Transverse colon (tissue), 4 donors: ENCODE measurements at regions not wholly inside any gene's neighbourhood (a gene's known extent, or its start where the extent isn't known, plus 50 kb on each side); places are given as distances from the start of the nearest gene placed in this dataset.

Source experiments
- DNase-seq: peaks from one replicate; pipeline ENCODE4 v3.0.0-alpha.2; 2019
- H3K27ac ChIP-seq, 4 donors: fragments of 200-600 bp; sonication (generic); 2 replicates each; pipeline ENCODE4 v1.5.1; 2016 to 2018; ENCODE audit warnings: inconsistent platforms in 4 of 4
- H3K27me3 ChIP-seq: fragments of 200-600 bp; sonication (generic); 2 replicates; pipeline ENCODE4 v1.5.1; 2017; ENCODE audit warnings: inconsistent platforms
- H3K36me3 ChIP-seq, 4 donors: fragments of 200-600 bp; sonication (generic); 2 replicates each; pipeline ENCODE4 v1.5.1; 2017 to 2019; ENCODE audit warnings: inconsistent platforms in 4 of 4
- H3K4me1 ChIP-seq, 4 donors: fragments of 200-600 bp; sonication (generic); 2 replicates each; pipeline ENCODE4 v1.5.1; 2017 to 2020; ENCODE audit warnings: inconsistent platforms in 4 of 4
- H3K4me3 ChIP-seq, 4 donors: fragments of 200-600 bp; sonication (generic); 1 replicate in 1 of 4; 2 replicates in 3 of 4; pipeline versions ENCODE4 v1.5.1 to v1.6.1; 2017 to 2019; ENCODE audit warnings: inconsistent platforms in 4 of 4
- H3K9me3 ChIP-seq, 2 donors: fragments of 200-600 bp; sonication (generic); 2 replicates each; pipeline ENCODE4 v1.5.1; 2017 to 2019; ENCODE audit warnings: inconsistent platforms in 2 of 2
- EP300 ChIP-seq: sonication (generic); formaldehyde crosslinking; IDR thresholded peaks from one replicate; pipeline ENCODE4 v1.6.1; 2017; ENCODE audit warnings: antibody characterized with exemption, low read depth
- POLR2A ChIP-seq: fragments of 450-650 bp; IDR thresholded peaks from one replicate; pipeline ENCODE4 v1.6.1; 2016; ENCODE audit warnings: antibody characterized with exemption, mild to moderate bottlenecking, moderate library complexity
- POLR2AphosphoS5 ChIP-seq, 3 donors: sonication (generic); formaldehyde crosslinking; IDR thresholded peaks; one replicate each; pipeline ENCODE4 v1.6.1; 2016; ENCODE audit warnings: antibody characterized with exemption in 3 of 3
- whole genome bisulfite sequencing, 2 donors: methylation state at CpG; one replicate each; pipeline ENCODE4 v1.1.5; 2018; ENCODE audit warnings: low coverage in 1 of 2; 5-methylcytosine and 5-hydroxymethylcytosine counted together
- in situ Hi-C, 4 donors: fragments of 200-750 bp; cut with MboI; loops; one replicate each; pipeline versions ENCODE4 v1.15.0 to v1.15.1; 2017; ENCODE audit warnings: low sequenced_read_pairs in 3 of 4, low pct_ligation_motif_present in 1 of 4, low pct_unique_long_range_greater_than_20kb in 1 of 4
- intact Hi-C: fragments of 100-400 bp; cut with DNase I; formaldehyde crosslinking; loops from one replicate; pipeline ENCODE4 v1.15.1; 2023; ENCODE audit warnings: low total_unique reads
- TF ChIP-seq, protein P1 (sequence below), 5 experiments: fragments of 200-600 bp in 3 of 5; fragments of 450-650 bp in 2 of 5; sonication (generic) in 3 of 5; IDR thresholded peaks; 1 replicate in 2 of 5; 2 replicates in 3 of 5; pipeline ENCODE4 v1.5.1; 2016 to 2017; ENCODE audit warnings: antibody characterized with exemption in 5 of 5, inconsistent platforms in 3 of 5, mild to moderate bottlenecking in 2 of 5, moderate library complexity in 1 of 5

DNA sequence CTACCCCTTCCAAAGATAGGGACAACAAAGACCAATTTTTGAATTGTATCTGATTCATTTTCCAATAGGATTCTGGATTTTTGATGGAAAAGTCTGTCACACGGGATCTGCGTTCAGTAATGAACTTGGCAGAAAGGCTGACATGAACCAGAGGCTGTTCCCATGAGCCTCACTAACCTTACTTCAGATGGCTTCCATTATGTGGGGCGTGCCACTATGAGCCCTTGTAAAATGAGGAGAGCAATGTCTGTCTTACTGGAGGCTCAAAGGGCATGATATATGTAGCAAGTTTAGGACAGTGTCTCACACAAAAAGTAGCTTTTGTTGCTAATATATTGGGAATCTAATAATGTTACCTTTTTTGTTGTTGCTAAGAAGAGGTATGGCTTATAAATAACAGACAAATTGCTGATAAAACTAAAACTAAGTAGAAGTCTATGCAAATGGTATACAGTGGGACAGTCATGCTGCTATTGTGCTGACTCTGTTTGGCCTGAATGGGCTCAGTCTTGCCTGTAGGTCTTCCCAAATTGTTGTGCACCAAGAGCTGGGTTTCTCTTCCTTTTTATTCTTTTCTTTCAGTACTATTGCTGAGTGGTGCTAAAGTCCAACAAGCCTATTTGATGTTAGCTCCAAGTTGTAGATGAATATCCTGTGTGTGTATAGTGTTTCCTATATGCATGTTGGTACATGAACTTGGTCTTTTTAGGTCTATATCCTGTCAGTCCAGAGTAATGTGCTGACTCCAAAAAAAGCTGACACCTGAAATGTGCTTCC, 132.1 kb downstream of the SPRY1 start:
- Histone ChIP-seq H3K4me3 (no peak overlapping the region), H3K27ac (peak overlapping the region in 1 of 4 donors; percentile 39), H3K4me1 (peaks cover 0 to 13% (median 4%) of the 10 kb centered on the region in 4 donors), H3K27me3 (no peaks in the 10 kb centered on the region), H3K9me3 (no peaks in the 10 kb centered on the region), H3K36me3 (no peaks in the 10 kb centered on the region)
- peak; percentile 33 for DNase-seq
- WGBS, 2 donors: 75% methylated on average over 3 of the region's 3 CpGs; no CpG with 5 or more reads in 1 of the 2 donors
- in situ Hi-C loops: no loop called here
- intact Hi-C loops: no loop called here
- no peak for TF ChIP-seq EP300
- TF ChIP-seq, protein P1, sequence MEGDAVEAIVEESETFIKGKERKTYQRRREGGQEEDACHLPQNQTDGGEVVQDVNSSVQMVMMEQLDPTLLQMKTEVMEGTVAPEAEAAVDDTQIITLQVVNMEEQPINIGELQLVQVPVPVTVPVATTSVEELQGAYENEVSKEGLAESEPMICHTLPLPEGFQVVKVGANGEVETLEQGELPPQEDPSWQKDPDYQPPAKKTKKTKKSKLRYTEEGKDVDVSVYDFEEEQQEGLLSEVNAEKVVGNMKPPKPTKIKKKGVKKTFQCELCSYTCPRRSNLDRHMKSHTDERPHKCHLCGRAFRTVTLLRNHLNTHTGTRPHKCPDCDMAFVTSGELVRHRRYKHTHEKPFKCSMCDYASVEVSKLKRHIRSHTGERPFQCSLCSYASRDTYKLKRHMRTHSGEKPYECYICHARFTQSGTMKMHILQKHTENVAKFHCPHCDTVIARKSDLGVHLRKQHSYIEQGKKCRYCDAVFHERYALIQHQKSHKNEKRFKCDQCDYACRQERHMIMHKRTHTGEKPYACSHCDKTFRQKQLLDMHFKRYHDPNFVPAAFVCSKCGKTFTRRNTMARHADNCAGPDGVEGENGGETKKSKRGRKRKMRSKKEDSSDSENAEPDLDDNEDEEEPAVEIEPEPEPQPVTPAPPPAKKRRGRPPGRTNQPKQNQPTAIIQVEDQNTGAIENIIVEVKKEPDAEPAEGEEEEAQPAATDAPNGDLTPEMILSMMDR (IDR thresholded peaks at IDR 0.05): no peak
- no peak for TF ChIP-seq POLR2AphosphoS5 (IDR thresholded peaks at IDR 0.05)
- TF ChIP-seq POLR2A: no peak

DNA sequence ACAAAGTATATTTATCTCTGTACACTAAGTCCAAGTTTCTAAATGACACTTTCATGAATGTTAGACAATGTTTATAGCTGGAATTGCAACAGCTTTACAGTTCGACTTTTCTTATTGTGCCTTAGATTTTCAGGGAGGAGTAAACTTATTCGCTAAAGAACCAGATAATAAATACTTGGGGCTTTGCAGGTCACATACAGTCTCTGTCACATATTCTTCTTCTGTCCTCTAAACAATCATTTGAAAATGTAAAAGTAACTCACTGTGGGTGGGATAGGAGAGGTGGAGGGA, 132.6 kb downstream of the SPRY1 start:
- H3K4me1 ChIP-seq: peaks cover 0 to 13% (median 4%) of the 10 kb centered on the region in 4 donors
- no peaks in the 10 kb centered on the region for H3K9me3 ChIP-seq
- H3K36me3 ChIP-seq: no peaks in the 10 kb centered on the region
- no peak for DNase-seq
- TF ChIP-seq EP300 (no peak), POLR2AphosphoS5 (IDR thresholded peaks at IDR 0.05) (no peak), POLR2A (no peak)
- TF ChIP-seq, protein P1 (IDR thresholded peaks at IDR 0.05): no peak
- no peaks in the 10 kb centered on the region for H3K27me3 ChIP-seq
- H3K27ac ChIP-seq: peak overlapping the region in 2 of 4 donors; percentile 10 to 39
- in situ Hi-C loops (no loop called here), intact Hi-C loops (no loop called here)
- H3K4me3 ChIP-seq: no peak overlapping the region
- WGBS, 2 donors: 47 to 65% methylated on average over 2 of the region's 2 CpGs

DNA sequence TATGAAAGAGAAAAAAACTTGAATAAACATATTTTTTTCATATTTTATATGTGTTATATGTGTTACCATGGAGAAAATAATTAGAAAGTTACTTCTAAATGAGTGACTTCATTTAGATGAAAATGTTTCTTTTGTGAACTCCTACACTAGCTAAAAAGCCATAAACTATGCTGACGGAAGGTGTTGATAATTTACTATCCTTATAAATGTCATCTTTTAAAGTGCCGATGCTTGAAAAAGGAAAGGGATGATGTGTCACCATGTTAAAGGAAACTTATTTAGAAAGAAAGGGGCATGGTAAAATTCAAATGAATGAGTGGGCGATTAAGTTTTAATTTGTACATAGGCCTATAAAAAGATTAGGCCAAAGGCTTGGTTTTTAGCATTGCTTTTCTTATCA, 133.8 kb downstream of the SPRY1 start:
- TF ChIP-seq, protein P1 (IDR thresholded peaks at IDR 0.05): no peak
- TF ChIP-seq POLR2AphosphoS5 (IDR thresholded peaks at IDR 0.05) (no peak), EP300 (no peak), POLR2A (no peak)
- intact Hi-C loops (no loop called here), in situ Hi-C loops (no loop called here)
- Histone ChIP-seq H3K27ac (no peak overlapping the region), H3K36me3 (no peaks in the 10 kb centered on the region), H3K27me3 (no peaks in the 10 kb centered on the region), H3K4me1 (peaks cover 0 to 13% (median 4%) of the 10 kb centered on the region in 4 donors), H3K4me3 (no peak overlapping the region), H3K9me3 (no peaks in the 10 kb centered on the region)
- 68 to 81% methylated on average over 3 of the region's 3 CpGs for WGBS, 2 donors
- DNase-seq: no peak

DNA sequence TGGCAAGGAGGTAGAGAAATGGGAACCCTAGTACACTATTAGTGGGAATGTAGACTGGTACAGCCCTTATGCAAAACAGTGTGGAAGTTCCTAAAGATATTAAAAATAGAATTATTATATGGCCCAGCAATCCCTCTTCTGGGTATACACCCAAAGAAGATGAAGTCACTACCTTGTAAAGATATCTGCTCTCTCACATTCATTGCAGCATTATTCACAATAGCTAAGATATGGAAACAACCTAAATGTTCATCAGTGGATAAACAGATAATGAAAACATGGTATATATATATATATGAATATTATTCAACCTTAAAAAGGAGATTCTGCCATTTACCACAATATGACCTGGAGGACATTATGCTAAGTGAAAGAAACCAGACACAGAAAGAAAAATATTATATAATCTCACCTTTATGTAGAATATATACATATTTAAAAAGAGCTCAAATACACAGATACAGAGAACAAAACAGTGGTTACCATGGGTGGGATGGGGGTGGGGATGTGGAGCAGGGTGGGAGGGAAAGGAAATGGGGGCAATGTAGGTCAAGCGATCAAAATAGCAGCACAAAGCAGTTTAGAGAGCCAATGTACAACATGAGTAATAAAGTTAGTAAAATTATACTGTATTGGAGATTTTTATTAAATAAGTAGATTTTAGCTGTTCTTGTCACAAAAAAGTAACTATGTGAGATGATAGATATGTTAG, 138.6 kb downstream of the SPRY1 start:
- in situ Hi-C loops (no loop called here), intact Hi-C loops (no loop called here)
- Histone ChIP-seq H3K36me3 (no peaks in the 10 kb centered on the region), H3K4me1 (no peaks in the 10 kb centered on the region), H3K27me3 (no peaks in the 10 kb centered on the region), H3K9me3 (no peaks in the 10 kb centered on the region), H3K27ac (no peak overlapping the region), H3K4me3 (no peak overlapping the region)
- TF ChIP-seq POLR2A: no peak
- TF ChIP-seq, protein P1 (IDR thresholded peaks at IDR 0.05): no peak
- no peak for TF ChIP-seq POLR2AphosphoS5 (IDR thresholded peaks at IDR 0.05)
- TF ChIP-seq EP300: no peak
- no peak for DNase-seq
- WGBS, 2 donors: 71 to 81% methylated on average over 1 of the region's 1 CpG
